H9 (cell line): ENCODE measurements at regions not wholly inside any gene's neighbourhood (a gene's known extent, or its start where the extent isn't known, plus 50 kb on each side); places are given as distances from the start of the nearest gene placed in this dataset.

Source experiments
- DNase-seq: peaks from one replicate; pipeline ENCODE4 v3.0.0-alpha.2; 2017
- H2AFZ ChIP-seq: one replicate; pipeline ENCODE4 v1.6.1; 2013; ENCODE audit warnings: mild to moderate bottlenecking, low read length, control low read depth, moderate library complexity
- H2AK5ac ChIP-seq: 2 replicates; pipeline ENCODE4 v1.6.1; 2013; ENCODE audit warnings: low read length, control low read depth, mixed read lengths; ENCODE audit not compliant: insufficient read length
- H2BK120ac ChIP-seq: one replicate; pipeline ENCODE4 v1.6.1; 2013; ENCODE audit warnings: low read depth, mild to moderate bottlenecking, low read length, control low read depth, inconsistent platforms; ENCODE audit not compliant: poor library complexity, severe bottlenecking
- H2BK12ac ChIP-seq: 2 replicates; pipeline ENCODE4 v1.6.1; 2013; ENCODE audit warnings: low read length, control low read depth, mixed read lengths, low read depth; ENCODE audit not compliant: insufficient read length
- H2BK15ac ChIP-seq: 2 replicates; pipeline ENCODE4 v1.6.1; 2013; ENCODE audit warnings: low read depth, low read length, control low read depth
- H2BK20ac ChIP-seq: one replicate; pipeline ENCODE4 v1.6.1; 2013; ENCODE audit warnings: low read depth, mild to moderate bottlenecking, low read length, control low read depth, inconsistent platforms; ENCODE audit not compliant: poor library complexity, severe bottlenecking
- H2BK5ac ChIP-seq: 2 replicates; pipeline ENCODE4 v1.6.1; 2013; ENCODE audit warnings: low read length, control low read depth, mixed read lengths; ENCODE audit not compliant: insufficient read length
- H3K14ac ChIP-seq: 2 replicates; pipeline ENCODE4 v1.6.1; 2013; ENCODE audit warnings: low read length, control low read depth; ENCODE audit not compliant: insufficient read depth
- H3K18ac ChIP-seq: 2 replicates; pipeline ENCODE4 v1.6.1; 2013; ENCODE audit warnings: low read depth, mild to moderate bottlenecking, mixed read lengths, low read length, control low read depth; ENCODE audit not compliant: insufficient read length
- H3K23ac ChIP-seq: 2 replicates; pipeline ENCODE4 v1.6.1; 2013; ENCODE audit warnings: low read length, control low read depth, mixed read lengths, low read depth; ENCODE audit not compliant: insufficient read length
- H3K23me2 ChIP-seq: 2 replicates; pipeline ENCODE4 v1.6.1; 2013; ENCODE audit warnings: low read depth, mild to moderate bottlenecking, mixed read lengths, low read length, control low read depth; ENCODE audit not compliant: insufficient read length, poor library complexity, severe bottlenecking
- H3K27ac ChIP-seq: 2 replicates; pipeline ENCODE4 v1.5.1; 2013; ENCODE audit warnings: low read length, control low read depth, mixed read lengths, low read depth; ENCODE audit not compliant: insufficient read length
- H3K27me3 ChIP-seq: 2 replicates; pipeline ENCODE4 v1.6.1; 2013; ENCODE audit warnings: low read length, control low read depth, inconsistent platforms; ENCODE audit not compliant: insufficient read depth
- H3K4ac ChIP-seq: 2 replicates; pipeline ENCODE4 v1.6.1; 2013; ENCODE audit warnings: low read depth, mild to moderate bottlenecking, control low read depth, inconsistent platforms, low read length, moderate library complexity
- H3K4me1 ChIP-seq: 2 replicates; pipeline ENCODE4 v1.6.1; 2013; ENCODE audit warnings: low read length, control low read depth, inconsistent platforms; ENCODE audit not compliant: insufficient read depth
- H3K4me2 ChIP-seq: 2 replicates; pipeline ENCODE4 v1.6.1; 2013; ENCODE audit warnings: low read length, control low read depth, mixed read lengths; ENCODE audit not compliant: insufficient read length, insufficient read depth
- H3K56ac ChIP-seq: 2 replicates; pipeline ENCODE4 v1.6.1; 2013; ENCODE audit warnings: low read depth, mild to moderate bottlenecking, mixed read lengths, low read length, control low read depth; ENCODE audit not compliant: insufficient read length
- H3K79me1 ChIP-seq: 2 replicates; pipeline ENCODE4 v1.6.1; 2013; ENCODE audit warnings: low read depth, mild to moderate bottlenecking, moderate library complexity, low read length, control low read depth, inconsistent platforms; ENCODE audit not compliant: insufficient read depth, poor library complexity, severe bottlenecking
- H3K79me2 ChIP-seq: 2 replicates; pipeline ENCODE4 v1.6.1; 2013; ENCODE audit warnings: low read length, control low read depth, inconsistent platforms; ENCODE audit not compliant: insufficient read depth
- H3K9ac ChIP-seq: 2 replicates; pipeline ENCODE4 v1.6.1; 2013; ENCODE audit warnings: low read length, control low read depth, mixed read lengths; ENCODE audit not compliant: insufficient read length; ENCODE audit errors: extremely low read depth
- H3K9me3 ChIP-seq: one replicate; pipeline ENCODE4 v1.6.1; 2013; ENCODE audit warnings: low read depth, low read length, inconsistent platforms; ENCODE audit not compliant: control insufficient read depth
- H3T11ph ChIP-seq: one replicate; pipeline ENCODE4 v1.6.1; 2013; ENCODE audit warnings: mild to moderate bottlenecking, low read length, control low read depth, inconsistent platforms
- H4K20me1 ChIP-seq: one replicate; pipeline ENCODE4 v1.6.1; 2013; ENCODE audit not compliant: control insufficient read depth, insufficient read length, insufficient read depth
- H4K5ac ChIP-seq: 2 replicates; pipeline ENCODE4 v1.6.1; 2013; ENCODE audit warnings: low read depth, mild to moderate bottlenecking, mixed read lengths, low read length, control low read depth; ENCODE audit not compliant: insufficient read length
- H4K8ac ChIP-seq: replicated peaks from 2 replicates; pipeline ENCODE4 v1.6.1; 2013; ENCODE audit warnings: low read length, control low read depth, mixed read lengths, low read depth; ENCODE audit not compliant: insufficient read length
- H4K91ac ChIP-seq: 2 replicates; pipeline ENCODE4 v1.6.1; 2013; ENCODE audit warnings: low read depth, mild to moderate bottlenecking, moderate library complexity, mixed read lengths, low read length, control low read depth; ENCODE audit not compliant: insufficient read length
- H3K27ac Mint-ChIP-seq, 3 experiments: 2 replicates in 2 of 3; 3 replicates in 1 of 3; pipeline ENCODE4 v1.8.0; 2020 to 2021; ENCODE audit warnings: mixed read lengths in 3 of 3, mild to moderate bottlenecking in 1 of 3, moderate library complexity in 1 of 3
- H3K27me3 Mint-ChIP-seq: 2 replicates; pipeline ENCODE4 v1.8.0; 2021; ENCODE audit warnings: low read depth, mild to moderate bottlenecking, moderate library complexity, mixed read lengths
- H3K36me3 Mint-ChIP-seq, 3 experiments: 2 replicates in 2 of 3; 3 replicates in 1 of 3; pipeline ENCODE4 v1.8.0; 2020 to 2021; ENCODE audit warnings: low read depth in 3 of 3, mixed read lengths in 3 of 3; ENCODE audit not compliant: insufficient read depth in 1 of 3
- H3K4me1 Mint-ChIP-seq, 2 experiments: 2 replicates each; pipeline ENCODE4 v1.8.0; 2020; ENCODE audit warnings: mixed read lengths in 2 of 2
- H3K4me3 Mint-ChIP-seq, 2 experiments: 2 replicates in 1 of 2; 3 replicates in 1 of 2; pipeline ENCODE4 v1.8.0; 2020 to 2021; ENCODE audit warnings: mild to moderate bottlenecking in 2 of 2, mixed read lengths in 2 of 2, moderate library complexity in 1 of 2
- H3K9me3 Mint-ChIP-seq, 2 experiments: 2 replicates in 1 of 2; 3 replicates in 1 of 2; pipeline ENCODE4 v1.8.0; 2020; ENCODE audit warnings: mild to moderate bottlenecking in 2 of 2, mixed read lengths in 2 of 2, moderate library complexity in 1 of 2
- CTCF ChIP-seq: fragments of 200-600 bp; sonication (generic); conservative IDR thresholded peaks from 3 replicates; pipeline ENCODE4 v1.8.0; 2021; ENCODE audit warnings: antibody characterized with exemption, mild to moderate bottlenecking
- WGBS: extraction: QIAGEN DNeasy Blood & Tissue Kit; methylation state at CpG from one replicate; pipeline ENCODE4 v1.1.7; 2013; ENCODE audit warnings: missing lambda C conversion rate, low lambda C conversion rate, mixed read lengths; ENCODE audit not compliant: insufficient read length; ENCODE audit errors: extremely low coverage; 5-methylcytosine and 5-hydroxymethylcytosine counted together

- Mint-ChIP-seq H3K4me1 (peaks cover 5% of the 10 kb centered on the region in 2 experiments; a peak in 3 of 4 replicates), H3K9me3 (peaks cover 4% of the 10 kb centered on the region in 2 experiments; a peak in 1 of 5 replicates)
These were observed 1377.5 kb upstream of the FLRT2 start for GRCh38 chr14:84152452-84152851.

More at GRCh38 chr14:84152452-84152851, 1377.5 kb upstream of the FLRT2 start:
- WGBS, result no CpG with 5 or more reads among the region's 14 CpGs
- no peak overlapping the region for H2BK5ac ChIP-seq
- H3K27ac ChIP-seq, result no peak overlapping the region
- no peak overlapping the region for H2BK15ac ChIP-seq
- H3K79me1 ChIP-seq, result no peaks in the 10 kb centered on the region
- H3K14ac ChIP-seq, result no peak overlapping the region; the same call in 1 of the 2 replicates
- no peak overlapping the region for H2BK20ac ChIP-seq
- TF ChIP-seq CTCF, result no peak
- H3K4me1 ChIP-seq, result no peaks in the 10 kb centered on the region
- H4K5ac ChIP-seq, result no peak overlapping the region
- peak; percentile 27 for DNase-seq
- H4K20me1 ChIP-seq, result no peaks in the 10 kb centered on the region
- H3T11ph ChIP-seq, result no peak overlapping the region
- no peak overlapping the region for H2BK12ac ChIP-seq
- H3K9me3 ChIP-seq, result no peaks in the 10 kb centered on the region
- no peaks in the 10 kb centered on the region for H3K23me2 ChIP-seq
- Mint-ChIP-seq H3K27me3 (no peaks in the 10 kb centered on the region), H3K36me3 (peaks cover 0 to 6% (median 0%) of the 10 kb centered on the region in 3 experiments; a peak in 3 of 7 replicates), H3K4me3 (no peak overlapping the region), H3K27ac (no peak overlapping the region)
- H2AFZ ChIP-seq, result no peak overlapping the region
- no peak overlapping the region for H3K9ac ChIP-seq
- H3K4me2 ChIP-seq, result no peak overlapping the region
- no peak overlapping the region for H3K4ac ChIP-seq
- H3K23ac ChIP-seq, result no peak overlapping the region
- H4K91ac ChIP-seq, result no peak overlapping the region
- H3K18ac ChIP-seq, result no peak overlapping the region
- H3K27me3 ChIP-seq, result no peaks in the 10 kb centered on the region
- H3K79me2 ChIP-seq, result no peaks in the 10 kb centered on the region
- H2AK5ac ChIP-seq, result no peak overlapping the region
- no peak overlapping the region for H2BK120ac ChIP-seq
- no peak overlapping the region for H3K56ac ChIP-seq
- no peak overlapping the region for H4K8ac ChIP-seq
